Ovary (tissue), 7 donors: ENCODE measurements at regions not wholly inside any gene's neighbourhood (a gene's known extent, or its start where the extent isn't known, plus 50 kb on each side); places are given as distances from the start of the nearest gene placed in this dataset.

Experiments used
- DNase-seq, 5 donors: peaks; one replicate each; pipeline ENCODE4 v3.0.0-alpha.2; 2019 to 2020
- H3K27ac ChIP-seq, 2 donors: fragments of 200-600 bp; one replicate each; pipeline versions ENCODE4 v1.5.1 to v1.8.0; 2019 to 2022
- H3K27me3 ChIP-seq: fragments of 200-600 bp; one replicate; pipeline ENCODE4 v1.8.0; 2022
- H3K36me3 ChIP-seq: fragments of 200-600 bp; sonication (generic); one replicate; pipeline ENCODE4 v1.5.1; 2019
- H3K4me1 ChIP-seq: one replicate; pipeline ENCODE4 v1.8.1; 2013; ENCODE audit warnings: mild to moderate bottlenecking, moderate library complexity; ENCODE audit not compliant: insufficient read depth
- H3K4me3 ChIP-seq: fragments of 200-600 bp; sonication (generic); one replicate; pipeline ENCODE4 v1.5.1; 2017
- H3K9me3 ChIP-seq, 2 donors: fragments of 200-600 bp in 1 of 2; sonication (generic) in 1 of 2; one replicate each; pipeline versions ENCODE4 v1.5.1 to v1.8.1; 2013 to 2019; ENCODE audit warnings: mild to moderate bottlenecking in 1 of 2, moderate library complexity in 1 of 2
- EP300 ChIP-seq: sonication (generic); formaldehyde crosslinking; IDR thresholded peaks from one replicate; pipeline ENCODE4 v1.6.1; 2017; ENCODE audit warnings: antibody characterized with exemption
- POLR2A ChIP-seq: fragments of 450-650 bp; IDR thresholded peaks from one replicate; pipeline ENCODE4 v1.6.1; 2017; ENCODE audit warnings: antibody characterized with exemption, mild to moderate bottlenecking, moderate library complexity
- WGBS, 3 donors: extraction: QIAGEN DNeasy Blood & Tissue Kit in 1 of 3; methylation state at CpG; one replicate each; pipeline versions ENCODE4 v1.1.5 to v1.1.7; 2013 to 2017; 5-methylcytosine and 5-hydroxymethylcytosine counted together
- intact Hi-C, 4 donors: fragments of 100-400 bp; cut with DNase I; formaldehyde crosslinking; loops; one replicate each; pipeline versions ENCODE4 v1.11.0 to v1.15.1; 2022 to 2023
- TF ChIP-seq, protein P1 (sequence below), 3 donors: fragments of 450-650 bp in 2 of 3; fragments of 200-600 bp in 1 of 3; IDR thresholded peaks; one replicate each; pipeline versions ENCODE4 v1.5.1 to v1.8.0; 2016 to 2022; ENCODE audit warnings: antibody characterized with exemption in 3 of 3, mild to moderate bottlenecking in 1 of 3
- donor health status: DM: no; HTN: no; CAD: no; lungs with moderate emphysema.
- donor health status: DM: no; HTN: no; CAD: no.
- donor health status: Bipolar disorder and iron deficiency.
- donor health status: DM: no; HTN: no; CAD: no.
- donor health status: DM: yes; HTN: yes; CAD: no.

DNA sequence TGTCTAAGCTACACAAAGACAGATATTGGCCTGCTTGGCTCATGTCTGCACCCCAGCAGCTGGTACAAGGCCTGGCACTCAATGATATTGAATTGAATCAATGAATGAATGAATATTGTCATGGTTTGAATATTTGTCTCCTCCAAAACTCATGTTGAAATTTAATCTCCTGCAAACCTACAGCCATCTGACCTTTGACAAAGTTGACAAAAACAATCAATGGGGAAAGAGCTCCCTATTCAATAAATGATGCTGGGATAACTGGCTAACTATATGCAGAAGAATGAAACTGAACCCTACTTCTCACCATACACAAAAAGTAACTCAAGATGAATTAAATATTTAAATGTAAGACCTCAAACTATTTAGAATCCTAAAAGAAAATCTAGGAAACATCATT is 144.7 kb downstream of the CYP26A1 start:
- H3K27me3 ChIP-seq: no peaks in the 10 kb centered on the region
- DNase-seq: no peak
- H3K4me3 ChIP-seq: no peak overlapping the region
- no peaks in the 10 kb centered on the region for H3K36me3 ChIP-seq
- intact Hi-C loops: no loop called here
- no peaks in the 10 kb centered on the region for H3K4me1 ChIP-seq
- H3K27ac ChIP-seq: no peak overlapping the region
- no peaks in the 10 kb centered on the region for H3K9me3 ChIP-seq
- TF ChIP-seq POLR2A: no peak
- TF ChIP-seq, protein P1, sequence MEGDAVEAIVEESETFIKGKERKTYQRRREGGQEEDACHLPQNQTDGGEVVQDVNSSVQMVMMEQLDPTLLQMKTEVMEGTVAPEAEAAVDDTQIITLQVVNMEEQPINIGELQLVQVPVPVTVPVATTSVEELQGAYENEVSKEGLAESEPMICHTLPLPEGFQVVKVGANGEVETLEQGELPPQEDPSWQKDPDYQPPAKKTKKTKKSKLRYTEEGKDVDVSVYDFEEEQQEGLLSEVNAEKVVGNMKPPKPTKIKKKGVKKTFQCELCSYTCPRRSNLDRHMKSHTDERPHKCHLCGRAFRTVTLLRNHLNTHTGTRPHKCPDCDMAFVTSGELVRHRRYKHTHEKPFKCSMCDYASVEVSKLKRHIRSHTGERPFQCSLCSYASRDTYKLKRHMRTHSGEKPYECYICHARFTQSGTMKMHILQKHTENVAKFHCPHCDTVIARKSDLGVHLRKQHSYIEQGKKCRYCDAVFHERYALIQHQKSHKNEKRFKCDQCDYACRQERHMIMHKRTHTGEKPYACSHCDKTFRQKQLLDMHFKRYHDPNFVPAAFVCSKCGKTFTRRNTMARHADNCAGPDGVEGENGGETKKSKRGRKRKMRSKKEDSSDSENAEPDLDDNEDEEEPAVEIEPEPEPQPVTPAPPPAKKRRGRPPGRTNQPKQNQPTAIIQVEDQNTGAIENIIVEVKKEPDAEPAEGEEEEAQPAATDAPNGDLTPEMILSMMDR (IDR thresholded peaks at IDR 0.05): no peak
- no peak for TF ChIP-seq EP300

DNA sequence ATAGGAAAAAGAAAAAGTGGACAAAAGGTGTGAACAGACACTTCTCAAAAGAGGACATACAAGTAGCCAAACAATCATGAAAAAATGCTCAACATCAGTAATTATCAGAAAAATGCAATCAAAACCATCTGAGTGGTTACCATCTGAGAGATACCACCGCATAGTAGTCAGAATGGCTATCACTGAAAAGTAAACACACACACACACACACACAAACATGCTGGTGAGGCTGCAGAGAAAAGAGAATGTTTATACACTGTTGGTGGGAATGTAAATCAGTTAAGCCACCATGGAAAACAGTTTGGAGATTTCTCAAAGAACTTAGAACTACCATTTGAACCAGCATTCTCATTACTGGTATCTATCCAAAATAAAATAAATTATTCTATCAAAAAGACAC is 145.7 kb downstream of the CYP26A1 start:
- no peak overlapping the region for H3K27ac ChIP-seq
- H3K27me3 ChIP-seq: no peaks in the 10 kb centered on the region
- no peak overlapping the region for H3K4me3 ChIP-seq
- H3K4me1 ChIP-seq: no peaks in the 10 kb centered on the region
- WGBS, 3 donors: 79 to 91% (median 82%) methylated on average over 1 of the region's 1 CpG
- intact Hi-C loops: no loop called here
- TF ChIP-seq, protein P1 (IDR thresholded peaks at IDR 0.05): no peak
- TF ChIP-seq EP300: no peak
- no peak for TF ChIP-seq POLR2A
- DNase-seq: no peak
- no peaks in the 10 kb centered on the region for H3K36me3 ChIP-seq
- H3K9me3 ChIP-seq: no peaks in the 10 kb centered on the region

DNA sequence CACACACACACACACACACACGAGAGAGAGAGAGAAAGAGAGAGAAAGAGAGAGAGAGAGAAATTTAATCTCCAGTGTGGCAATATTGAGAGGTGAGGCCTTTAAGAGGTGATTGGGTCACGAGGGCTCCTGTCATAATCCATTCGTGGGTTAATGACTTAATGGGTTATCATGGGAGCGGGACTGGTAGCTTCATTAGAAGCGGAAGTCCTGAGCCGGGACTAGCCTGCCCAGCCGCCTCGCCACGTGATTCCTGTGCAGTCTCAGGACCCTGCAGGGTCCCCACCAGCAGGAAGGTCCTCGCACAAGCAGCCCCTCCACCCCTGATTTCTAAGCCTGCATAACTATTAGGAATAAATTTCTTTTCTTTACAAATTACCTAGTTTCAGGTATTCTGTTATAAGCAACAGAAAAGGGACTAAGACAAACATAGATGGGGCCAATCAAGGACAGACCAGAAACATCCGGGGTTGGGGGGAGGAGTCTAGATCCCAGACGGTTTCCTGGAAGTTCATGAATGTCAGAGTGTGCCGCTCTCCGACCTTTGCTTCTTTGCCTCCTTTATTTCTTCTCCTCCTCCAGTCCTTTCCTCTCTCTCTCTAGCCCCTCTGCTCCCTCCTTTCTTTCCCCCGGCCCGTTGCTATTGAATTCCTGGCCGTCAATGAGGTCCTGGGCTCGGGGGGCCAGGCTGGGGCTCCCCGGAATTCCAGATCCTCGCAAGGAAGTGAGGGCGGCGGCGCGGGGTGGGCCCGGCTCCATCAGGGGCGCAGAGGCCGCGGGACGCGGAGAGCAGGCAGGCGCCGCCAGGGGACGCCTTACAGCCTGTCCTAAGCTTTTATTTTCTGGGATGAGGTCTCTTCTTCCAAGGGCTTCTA is 146.8 kb downstream of the CYP26A1 start:
- no peaks in the 10 kb centered on the region for H3K36me3 ChIP-seq
- no peaks in the 10 kb centered on the region for H3K4me1 ChIP-seq
- WGBS, 3 donors: 64 to 74% (median 70%) methylated on average over 33 of the region's 33 CpGs
- H3K9me3 ChIP-seq: no peaks in the 10 kb centered on the region
- no peak for TF ChIP-seq EP300
- TF ChIP-seq POLR2A: no peak
- TF ChIP-seq, protein P1 (IDR thresholded peaks at IDR 0.05): no peak
- no peak overlapping the region for H3K4me3 ChIP-seq
- DNase-seq: no peak
- no peak overlapping the region for H3K27ac ChIP-seq
- no peaks in the 10 kb centered on the region for H3K27me3 ChIP-seq
- intact Hi-C loops: no loop called here

DNA sequence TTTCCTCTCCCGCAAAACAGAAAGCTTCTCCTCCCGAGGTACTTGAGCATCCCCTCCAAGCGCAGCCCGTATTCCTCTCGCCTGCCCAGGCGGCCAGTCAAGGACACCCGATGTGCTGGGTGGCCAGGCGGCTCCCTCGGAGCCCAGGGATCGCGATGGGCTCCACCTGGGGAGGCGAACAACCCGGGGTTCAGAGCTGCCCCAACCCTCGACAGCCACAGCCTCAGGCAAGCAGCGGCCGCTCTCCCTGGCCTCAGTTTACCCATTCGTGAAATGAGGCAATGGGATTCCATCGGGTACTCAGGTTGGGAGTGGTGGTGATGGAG is 147.4 kb downstream of the CYP26A1 start:
- H3K36me3 ChIP-seq: no peaks in the 10 kb centered on the region
- DNase-seq: no peak
- no peaks in the 10 kb centered on the region for H3K9me3 ChIP-seq
- WGBS, 3 donors: 67 to 75% (median 69%) methylated on average over 18 of the region's 18 CpGs
- no peaks in the 10 kb centered on the region for H3K27me3 ChIP-seq
- peaks cover 3% of the 10 kb centered on the region for H3K4me1 ChIP-seq
- TF ChIP-seq, protein P1 (IDR thresholded peaks at IDR 0.05): no peak
- TF ChIP-seq EP300 (no peak), POLR2A (no peak)
- H3K4me3 ChIP-seq: no peak overlapping the region
- H3K27ac ChIP-seq: no peak overlapping the region
- intact Hi-C loops: no loop called here
